Neural progenitor cell (in vitro differentiated cells): ENCODE measurements at regions not wholly inside any gene's neighbourhood (a gene's known extent, or its start where the extent isn't known, plus 50 kb on each side); places are given as distances from the start of the nearest gene placed in this dataset.

ENCODE experiments used
- CTCF ChIP-seq: fragments of 200-600 bp; sonication (generic); IDR thresholded peaks from 2 replicates; pipeline ENCODE4 v1.5.1; 2017; ENCODE audit warnings: antibody characterized with exemption, mild to moderate bottlenecking
- EZH2 ChIP-seq: fragments of 200-600 bp; sonication (generic); IDR thresholded peaks from 2 replicates; pipeline ENCODE4 v1.6.1; 2017; ENCODE audit warnings: antibody characterized with exemption, mild to moderate bottlenecking, moderate library complexity

DNA sequence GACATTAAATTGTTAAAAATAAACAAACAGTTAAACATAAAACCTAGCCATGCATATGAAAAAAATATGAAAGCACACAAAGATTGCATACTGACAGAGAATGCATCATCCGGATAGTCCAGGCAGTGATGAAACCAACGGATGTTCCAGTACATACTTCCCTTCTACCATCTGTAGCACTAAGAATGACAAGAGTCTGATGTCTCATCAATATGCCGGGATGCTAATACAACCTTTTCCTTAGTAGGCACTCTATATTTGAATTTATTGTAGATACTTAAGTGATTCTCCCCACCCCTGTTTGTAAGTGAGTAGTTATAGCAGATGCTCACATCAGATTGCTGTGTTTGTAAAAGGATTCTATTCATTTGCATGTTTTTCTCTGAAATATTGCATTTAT is 571.2 kb upstream of the WWC1 start:
- no peak for TF ChIP-seq EZH2
- no peak for TF ChIP-seq CTCF
